COLO668 (cell line): ENCODE measurements at regions not wholly inside any gene's neighbourhood (a gene's known extent, or its start where the extent isn't known, plus 50 kb on each side); places are given as distances from the start of the nearest gene placed in this dataset.

Experiments
- DNase-seq: peaks from one replicate; lab custom pipeline; 2025; ENCODE audit not compliant: unreplicated experiment; lab: John Stamatoyannopoulos, UW

DNA sequence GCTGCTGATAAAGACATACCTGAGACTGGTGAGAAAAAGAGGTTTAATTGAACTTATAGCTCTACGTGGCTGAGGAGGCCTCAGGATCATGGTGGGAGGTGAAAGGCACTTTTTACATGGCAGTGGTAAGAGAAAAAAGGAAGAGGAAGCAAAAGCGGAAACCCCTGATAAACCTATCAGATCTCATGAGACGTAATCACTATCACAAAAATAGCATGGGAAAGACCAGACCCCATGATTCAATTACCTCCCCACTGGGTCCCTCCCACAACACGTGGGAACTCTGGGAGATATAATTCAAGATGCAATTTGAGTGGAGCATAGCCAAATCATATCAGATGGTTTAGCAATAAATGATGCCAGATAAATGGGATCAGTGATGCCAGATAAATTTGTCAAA is 892.0 kb upstream of the CELF2 start:
- no peak for DNase-seq

DNA sequence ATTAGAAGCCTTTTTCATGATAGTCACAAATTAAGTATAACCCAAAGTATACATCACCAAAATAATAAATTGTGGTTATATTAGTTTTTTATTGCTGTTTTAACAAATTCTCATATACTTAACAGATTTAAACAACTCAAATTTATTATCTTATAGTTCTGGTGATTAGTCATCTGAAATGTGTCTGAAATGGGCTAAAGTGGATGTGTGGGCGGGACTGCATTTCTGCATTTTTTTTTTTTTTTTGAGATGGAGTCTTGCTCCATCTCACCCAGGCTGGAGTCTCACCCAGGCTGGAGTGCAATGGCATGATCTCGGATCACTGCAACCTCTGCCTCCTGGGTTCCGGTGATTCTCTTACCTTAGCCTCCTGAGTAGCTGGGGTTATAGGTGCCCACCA is 891.5 kb upstream of the CELF2 start:
- no peak for DNase-seq

- no peak for DNase-seq
Measured at GRCh38 chr10:10128387-10128786, 889.3 kb upstream of the CELF2 start.

DNA sequence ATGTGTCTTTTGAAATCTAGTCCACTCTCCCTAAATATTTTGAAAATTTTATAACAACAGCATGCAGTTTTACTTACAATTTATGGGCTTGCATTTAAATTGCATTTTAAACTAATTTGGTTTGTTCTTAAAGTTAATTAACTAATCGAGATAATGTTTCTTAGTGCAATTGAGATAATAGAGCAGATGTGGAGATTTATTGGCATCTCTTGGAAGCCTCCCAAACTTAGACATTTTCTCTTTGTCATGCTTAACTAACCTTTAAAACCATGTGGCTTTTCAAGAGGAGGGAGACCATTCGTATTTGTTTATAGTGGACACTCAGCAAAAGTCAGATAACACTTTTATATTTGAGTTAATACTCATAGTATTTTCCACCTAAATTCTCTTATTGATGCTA is 887.0 kb upstream of the CELF2 start:
- no peak for DNase-seq

DNA sequence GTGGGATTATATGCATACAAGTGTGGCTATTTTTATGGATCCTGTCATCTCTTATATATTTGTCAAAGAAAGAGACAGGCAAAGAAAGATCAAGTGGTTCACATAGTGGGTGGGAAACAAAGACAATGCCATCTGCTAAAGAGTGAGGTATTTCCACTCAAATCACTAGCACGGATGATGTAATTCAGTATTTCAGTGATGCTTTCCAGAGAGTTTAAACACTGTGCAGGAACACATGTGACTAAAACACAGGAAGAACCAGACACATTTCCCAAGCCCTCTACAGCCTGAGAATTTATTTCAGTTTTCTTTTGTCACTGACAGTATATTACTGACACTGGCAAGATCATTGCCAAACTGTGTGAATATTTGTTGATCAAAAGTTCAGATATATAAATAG is 885.7 kb upstream of the CELF2 start:
- DNase-seq, result no peak

DNA sequence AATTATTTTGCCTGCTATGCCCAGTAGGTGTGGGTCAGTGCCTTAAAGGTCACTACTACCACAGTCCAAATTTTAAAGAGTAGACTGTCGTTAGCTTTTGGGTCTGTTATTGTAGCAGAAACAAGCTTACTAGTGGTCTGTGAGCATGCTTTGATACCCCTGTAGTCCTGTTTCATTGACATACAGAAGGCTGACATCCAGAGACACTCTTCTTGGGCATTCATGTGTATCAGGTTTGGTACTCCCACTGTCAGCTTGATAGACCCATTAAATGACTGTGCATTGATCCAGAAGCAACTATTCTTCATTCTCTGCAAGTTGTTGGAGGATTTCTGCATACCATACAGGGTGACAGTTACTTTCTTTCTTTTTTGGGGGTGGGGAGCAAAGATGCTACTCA is 884.4 kb upstream of the CELF2 start:
- DNase-seq, result no peak

DNA sequence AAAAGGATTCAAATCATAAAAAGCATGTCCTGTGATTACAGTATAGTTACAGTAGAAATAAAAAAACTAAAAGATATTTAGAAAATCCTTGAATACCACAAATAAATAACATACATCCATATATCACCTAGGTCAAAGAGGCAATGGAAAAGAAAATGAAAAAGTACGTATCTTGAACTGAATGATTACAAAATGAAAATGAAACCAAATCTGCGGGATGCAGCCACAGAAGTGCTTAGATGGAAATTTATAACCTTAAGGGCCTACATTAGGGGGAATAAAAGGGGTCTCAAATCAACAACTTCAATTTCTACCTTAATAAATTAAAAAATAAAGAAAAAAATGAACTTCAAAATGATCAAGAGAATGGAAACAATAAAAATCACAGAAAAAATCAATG is 879.0 kb upstream of the CELF2 start:
- DNase-seq, result no peak

GRCh38 chr10:10141782-10142382 is 875.8 kb upstream of the CELF2 start:
- DNase-seq, result no peak

- no peak for DNase-seq
Measured at GRCh38 chr10:10146604-10147003, 871.1 kb upstream of the CELF2 start.

GRCh38 chr10:10149899-10150298 is 867.8 kb upstream of the CELF2 start:
- no peak for DNase-seq

DNA sequence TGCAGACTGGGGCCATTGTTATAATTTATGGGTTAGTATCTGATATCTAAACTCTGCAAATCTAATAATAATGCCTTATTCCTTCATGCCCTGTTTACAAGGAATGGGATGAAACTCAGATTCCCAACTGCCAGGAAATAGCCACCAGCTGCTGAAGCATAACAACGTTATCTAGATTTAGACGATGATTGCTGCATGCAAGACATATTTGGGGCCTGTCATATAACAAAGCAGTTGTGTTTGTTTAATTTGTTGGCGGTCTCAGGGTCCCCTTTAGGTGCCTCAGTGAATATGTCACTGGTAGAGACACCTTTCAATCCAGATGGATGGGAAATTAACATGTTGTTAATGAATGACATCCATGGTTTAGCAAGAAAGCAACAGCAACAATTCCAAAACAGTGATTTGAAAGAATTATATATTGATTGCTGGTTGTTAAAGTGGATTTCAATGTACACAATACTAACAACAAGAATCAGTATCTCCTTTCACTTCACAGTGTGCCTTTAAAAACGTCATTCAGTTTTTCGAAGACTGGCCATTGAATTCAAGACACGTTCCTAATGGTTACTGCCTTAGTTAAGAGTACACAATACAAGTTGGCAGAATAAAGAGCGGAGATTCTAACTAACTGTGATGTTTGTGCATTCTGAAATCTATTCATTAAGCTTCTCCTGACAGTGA is 860.6 kb upstream of the CELF2 start:
- DNase-seq, result no peak

- DNase-seq, result no peak
Measured at GRCh38 chr10:10160821-10161312, 856.8 kb upstream of the CELF2 start.

DNA sequence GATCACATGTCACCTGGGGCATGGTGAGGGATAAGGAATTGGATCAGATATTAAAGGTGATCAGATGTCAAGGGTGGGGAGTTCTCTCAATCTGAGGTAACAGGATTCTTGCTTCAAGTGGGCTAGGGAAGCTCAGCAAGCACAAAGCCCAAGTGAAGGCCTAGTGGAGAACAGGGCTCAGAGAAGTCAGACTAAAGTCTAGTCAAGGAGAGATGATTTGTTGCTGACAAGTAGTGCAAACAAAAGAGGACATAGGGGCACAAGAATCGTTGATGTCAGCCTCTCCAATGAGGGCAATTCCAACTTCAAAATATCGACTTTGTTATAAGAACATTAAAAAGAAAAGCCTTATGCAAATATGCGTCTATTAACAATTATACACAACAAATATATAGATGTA is 852.8 kb upstream of the CELF2 start:
- DNase-seq, result no peak

- DNase-seq, result no peak
Measured at GRCh38 chr10:10165415-10165814, 852.3 kb upstream of the CELF2 start.

GRCh38 chr10:10178476-10178875 is 839.2 kb upstream of the CELF2 start:
- no peak for DNase-seq

DNA sequence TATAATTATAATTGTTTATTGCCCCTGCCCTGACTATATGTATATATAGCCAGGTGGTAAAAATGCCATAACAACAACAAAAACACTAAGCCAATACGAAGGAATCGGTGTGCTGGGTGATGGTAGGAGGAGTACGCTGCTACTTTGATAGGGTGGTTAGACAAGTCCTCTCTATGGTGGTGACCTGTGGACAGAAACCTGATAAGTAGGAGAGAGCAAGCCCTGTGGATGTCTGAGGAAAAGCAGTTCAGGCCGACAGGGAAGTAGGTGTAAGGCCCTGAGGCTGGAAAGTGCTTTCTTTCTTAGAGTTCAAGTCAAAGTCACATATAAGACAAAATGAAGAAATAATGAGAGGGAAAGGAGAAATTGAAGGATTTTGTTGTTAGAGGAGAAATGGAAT is 823.8 kb upstream of the CELF2 start:
- DNase-seq, result no peak

DNA sequence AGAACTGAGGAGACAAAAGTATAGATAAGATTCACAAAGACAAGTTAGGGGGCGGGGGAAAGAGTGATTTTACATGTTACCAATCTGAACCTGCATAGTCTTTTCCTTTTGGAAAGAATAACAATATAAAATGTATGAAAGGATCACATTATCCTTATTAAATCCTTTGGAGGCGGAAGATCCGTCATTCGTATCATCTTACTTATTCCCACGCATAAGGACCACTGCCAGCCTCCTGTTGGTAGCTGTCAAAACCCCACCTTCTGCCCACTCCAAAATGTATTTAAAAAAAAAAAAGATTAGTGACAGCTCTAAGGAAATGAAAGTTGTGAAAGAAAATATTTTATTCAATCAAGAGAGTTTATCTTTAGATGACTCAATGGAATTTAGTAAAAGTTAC is 821.0 kb upstream of the CELF2 start:
- DNase-seq, result no peak

DNA sequence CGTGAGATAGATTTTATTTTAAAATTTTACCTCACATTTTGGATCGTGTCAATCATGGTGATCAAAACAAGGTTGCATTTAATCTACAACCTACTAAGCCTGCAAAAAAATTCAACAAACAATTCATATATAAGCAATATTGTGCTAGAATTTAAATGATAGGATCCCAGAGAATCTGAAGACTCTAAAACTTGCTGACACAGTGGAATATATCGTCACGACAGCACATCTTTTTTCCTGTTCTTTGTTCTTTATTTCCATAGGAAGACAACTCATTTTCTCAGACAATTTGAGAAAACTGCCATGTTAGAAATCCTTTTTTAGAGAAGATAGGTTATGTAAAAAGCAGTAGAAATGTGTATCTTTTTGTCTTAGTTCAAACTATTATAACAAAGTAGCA is 820.2 kb upstream of the CELF2 start:
- DNase-seq, result no peak

- DNase-seq, result no peak
Measured at GRCh38 chr10:10198363-10198762, 819.3 kb upstream of the CELF2 start.

- no peak for DNase-seq
Measured at GRCh38 chr10:10204415-10204814, 813.3 kb upstream of the CELF2 start.

DNA sequence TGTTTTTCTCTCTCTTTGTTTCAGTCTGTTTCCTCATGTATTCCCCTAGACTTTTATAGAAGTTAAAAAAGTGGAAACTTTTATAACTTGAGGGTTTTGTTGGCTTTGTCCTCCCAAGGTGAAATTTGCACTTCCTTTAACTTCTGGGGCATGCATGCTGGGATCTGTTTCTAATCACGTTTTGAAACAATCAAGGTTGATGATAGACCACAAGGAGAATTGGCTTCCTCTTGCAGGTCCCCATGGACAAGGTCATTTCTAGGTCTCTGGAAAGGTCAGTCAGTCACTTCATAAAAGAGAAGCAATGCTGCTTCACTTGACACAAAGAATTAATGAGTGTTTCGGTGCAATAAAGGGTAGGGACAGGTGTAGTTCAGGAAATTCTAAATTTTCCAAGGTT is 811.8 kb upstream of the CELF2 start:
- DNase-seq, result no peak

- no peak for DNase-seq
Measured at GRCh38 chr10:10207538-10207937, 810.1 kb upstream of the CELF2 start.

- no peak for DNase-seq
Measured at GRCh38 chr10:10208196-10208595, 809.5 kb upstream of the CELF2 start.
